GM18870 (cell line): ENCODE measurements at regions not wholly inside any gene's neighbourhood (a gene's known extent, or its start where the extent isn't known, plus 50 kb on each side); places are given as distances from the start of the nearest gene placed in this dataset.
A peak's percentile ranks its signal among the peaks of the same experiment; 100 is the strongest.
"Not testable (repeated sequence)": the region's sequence is repeated elsewhere in the genome, so short reads cannot be mapped to it uniquely, and the experiment has no call there.

Experiments used
- ATAC-seq: cut with Tn5 transposase; IDR thresholded peaks from one replicate; pipeline ENCODE4 v1.9.1; 2021; ENCODE audit warnings: moderate library complexity; ENCODE audit not compliant: unreplicated experiment

DNA sequence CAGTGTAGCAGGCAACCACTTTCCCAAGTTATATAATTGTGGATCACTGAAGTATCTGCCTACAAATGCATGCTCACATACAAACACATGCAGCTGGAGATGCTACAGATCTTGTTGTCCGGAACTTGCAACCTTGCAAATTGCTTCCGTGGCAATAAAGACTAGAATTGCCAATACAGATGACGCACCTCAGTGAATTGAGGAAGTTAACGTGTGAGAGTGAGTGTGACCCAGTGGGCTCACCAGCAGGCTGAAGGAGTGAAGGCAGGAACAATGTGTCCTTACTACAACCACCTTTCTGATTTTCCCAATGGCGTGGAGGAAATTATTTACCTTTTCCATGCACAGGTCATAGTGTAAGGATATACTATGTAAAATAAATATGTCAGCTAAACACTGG is 89.4 kb upstream of the GRIP1 start:
- ATAC-seq: no peak

DNA sequence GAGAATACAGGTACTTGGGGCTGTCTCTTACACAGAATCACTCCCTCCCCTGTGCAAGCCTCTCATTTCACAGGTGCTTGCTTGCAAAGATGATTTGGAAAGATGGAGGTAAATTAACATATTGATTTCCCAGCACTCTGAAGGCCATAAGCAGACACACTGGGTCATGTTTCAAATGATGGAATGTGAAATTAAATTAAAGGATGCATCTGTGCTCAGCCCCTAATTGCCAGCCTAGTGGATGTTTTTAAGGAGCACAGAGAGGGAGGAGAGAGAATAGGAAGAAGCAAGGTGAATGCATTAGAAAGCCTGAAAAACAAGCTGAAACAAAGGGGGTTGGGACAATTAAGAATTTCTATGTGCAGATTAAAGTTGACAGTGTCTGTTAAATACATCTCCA is 96.1 kb upstream of the GRIP1 start:
- no peak for ATAC-seq

DNA sequence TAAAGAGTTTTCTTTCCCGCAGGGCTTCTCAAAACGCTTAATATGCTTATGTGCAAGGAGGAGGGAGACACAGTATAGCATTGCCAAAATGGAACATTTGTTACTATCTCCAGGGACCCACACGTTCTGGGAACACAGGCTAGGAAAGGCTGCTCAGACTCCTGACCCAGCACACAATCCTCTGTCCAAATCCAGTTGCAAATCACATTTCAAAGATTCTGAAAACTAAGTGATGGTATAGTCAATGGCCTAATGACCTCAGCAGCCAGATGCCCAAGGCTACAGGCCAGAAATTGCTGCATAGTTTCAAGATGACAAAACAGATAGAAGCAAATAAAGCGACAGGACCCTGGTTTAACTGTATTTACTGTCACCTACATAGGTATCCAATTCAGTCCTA is 97.0 kb upstream of the GRIP1 start:
- no peak for ATAC-seq

DNA sequence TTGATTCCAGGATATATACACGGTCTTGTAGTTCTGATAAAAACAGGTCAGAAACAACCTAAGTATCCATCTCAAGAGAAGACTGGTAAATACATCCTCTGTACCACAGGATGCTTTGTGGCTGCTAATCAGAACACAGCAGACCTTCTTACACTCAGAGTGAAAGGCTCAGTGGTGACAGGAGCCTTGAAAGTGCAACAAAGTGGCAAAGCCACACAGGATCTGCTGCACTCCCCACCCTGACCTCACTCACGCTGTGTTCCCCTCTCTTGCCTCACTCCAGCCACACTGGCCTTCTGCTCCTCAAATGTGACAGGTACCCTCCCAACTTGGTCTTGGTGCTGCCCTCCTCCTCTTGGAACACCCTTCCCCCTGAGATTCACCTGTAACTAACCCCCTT is 98.1 kb upstream of the GRIP1 start:
- peak; percentile 99 for ATAC-seq

DNA sequence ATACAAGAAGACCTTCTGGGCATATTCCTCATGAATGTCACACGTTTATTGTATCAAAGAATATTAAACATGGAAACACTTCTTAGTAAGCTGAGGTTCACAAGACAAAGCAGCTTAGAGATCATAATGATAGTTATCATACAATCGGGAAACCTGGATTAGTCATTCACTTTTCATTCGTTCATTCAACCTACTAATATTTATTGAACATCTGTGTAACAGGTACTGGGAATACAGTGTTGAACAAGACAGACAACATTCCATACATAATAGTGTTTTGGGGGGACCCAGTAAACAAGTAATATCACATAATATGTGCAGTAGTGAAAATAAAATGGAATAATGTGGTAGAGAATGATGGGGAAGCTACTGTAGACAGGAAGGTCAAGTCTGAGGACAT is 100.6 kb upstream of the GRIP1 start:
- no peak for ATAC-seq

DNA sequence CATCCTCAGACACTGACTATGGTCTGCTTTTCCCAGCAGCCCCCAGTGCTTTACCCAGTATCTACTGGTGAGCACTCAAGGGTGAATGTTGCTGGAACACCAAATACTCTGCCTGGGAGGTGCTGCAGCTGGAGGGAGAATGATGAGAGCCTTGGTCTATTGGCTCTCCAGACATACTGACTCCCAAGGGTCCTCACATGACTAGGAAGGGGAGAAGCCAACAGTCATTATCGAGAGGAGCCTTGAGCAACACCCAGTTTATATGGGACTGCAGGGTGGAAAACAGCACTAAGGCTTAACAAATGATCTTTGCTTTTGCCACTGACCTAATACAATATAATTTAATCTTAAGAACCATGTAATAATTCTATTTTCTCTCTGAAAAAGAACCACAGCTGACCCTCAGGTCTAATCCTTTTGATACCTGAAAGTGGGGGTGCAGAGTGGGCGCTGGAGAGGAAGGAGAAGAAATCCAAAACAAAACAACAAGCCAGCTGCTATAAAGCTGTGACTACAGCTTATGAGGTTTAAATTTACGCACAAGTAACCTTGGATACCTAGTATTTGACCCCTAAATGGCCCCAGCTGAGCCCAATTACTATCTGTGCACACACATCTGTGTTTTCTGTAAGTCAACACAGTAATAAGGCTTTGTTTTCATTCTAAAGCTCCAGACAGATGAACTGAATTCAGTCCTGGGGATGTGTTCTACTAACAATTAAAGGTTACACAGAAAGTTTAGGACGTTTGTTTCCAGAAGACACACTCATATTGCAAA is 107.8 kb upstream of the GRIP1 start:
- ATAC-seq: no peak

DNA sequence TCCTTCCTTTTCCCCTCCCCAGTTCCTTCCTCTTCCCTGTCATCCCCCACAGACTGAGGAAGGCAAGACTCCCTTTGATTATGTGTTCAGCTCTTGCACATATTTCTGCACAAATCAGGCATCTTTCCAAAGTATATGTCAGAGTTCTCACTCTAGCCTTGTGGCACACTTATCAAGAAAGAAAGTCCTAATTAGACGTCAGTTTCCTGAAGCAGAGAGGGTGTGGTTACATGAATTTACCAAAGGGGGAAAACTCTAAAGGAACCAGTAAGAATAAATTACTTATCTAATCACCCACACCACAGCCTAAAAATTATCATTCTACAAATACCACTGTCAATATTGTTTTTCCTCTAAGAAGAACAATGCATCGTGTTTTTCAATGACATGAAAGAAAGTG is 120.7 kb upstream of the GRIP1 start:
- no peak for ATAC-seq

DNA sequence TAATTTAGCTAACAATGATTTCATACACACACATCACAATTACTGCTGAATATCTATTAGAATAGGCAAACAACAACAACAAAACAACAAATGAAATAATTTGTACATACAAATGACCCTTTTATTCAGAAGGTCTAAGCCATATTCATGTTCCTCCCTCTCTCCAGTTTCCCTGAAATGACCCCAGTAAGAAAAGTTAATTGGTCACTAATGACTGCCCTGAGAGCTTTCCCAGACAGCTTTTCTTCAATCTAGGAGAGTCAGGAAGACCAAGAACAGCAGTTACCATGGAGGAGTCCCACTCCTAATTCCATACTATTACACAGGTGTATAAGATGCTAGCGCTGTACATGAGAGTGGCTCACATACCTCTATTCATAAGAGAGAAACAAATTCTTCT is 121.2 kb upstream of the GRIP1 start:
- ATAC-seq: no peak

DNA sequence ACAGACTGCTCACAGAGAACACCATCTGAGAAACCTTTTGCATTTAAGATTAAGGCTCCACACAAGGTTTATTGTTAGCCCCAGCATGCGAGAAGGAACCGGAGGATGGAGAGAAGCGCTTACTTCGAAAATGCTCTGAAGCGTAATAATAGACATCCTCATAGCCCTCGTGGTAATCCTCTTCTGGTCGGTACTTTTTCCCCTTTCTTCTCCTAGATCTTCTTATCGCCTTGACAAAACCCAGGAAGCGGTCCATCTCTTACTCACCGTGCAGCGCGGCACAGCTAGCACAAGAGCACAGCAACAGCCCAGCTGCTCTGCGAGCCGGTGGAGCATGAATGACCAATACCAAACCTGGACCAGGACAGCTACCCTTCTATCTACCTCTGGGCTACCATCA is 125.1 kb upstream of the GRIP1 start:
- ATAC-seq: no peak

DNA sequence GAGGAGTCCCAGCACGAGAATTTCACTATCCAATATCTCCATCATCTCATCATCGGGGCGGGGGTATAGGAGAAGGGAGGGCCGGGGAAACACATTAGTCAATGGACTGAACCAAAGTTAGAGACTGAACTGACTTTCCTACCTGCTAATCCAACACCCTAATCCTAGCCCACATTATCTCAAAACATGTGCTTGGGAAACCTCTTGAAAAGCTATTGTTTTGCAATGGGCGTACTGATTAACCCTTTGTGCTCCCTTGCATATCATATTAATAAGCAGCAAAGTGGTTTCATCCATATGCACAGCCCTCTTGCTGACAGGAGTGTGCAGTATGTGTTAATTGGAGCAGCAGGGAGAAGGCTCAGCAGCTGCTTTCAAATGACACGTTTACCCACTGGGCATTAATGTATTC is 125.7 kb upstream of the GRIP1 start:
- ATAC-seq: no peak

DNA sequence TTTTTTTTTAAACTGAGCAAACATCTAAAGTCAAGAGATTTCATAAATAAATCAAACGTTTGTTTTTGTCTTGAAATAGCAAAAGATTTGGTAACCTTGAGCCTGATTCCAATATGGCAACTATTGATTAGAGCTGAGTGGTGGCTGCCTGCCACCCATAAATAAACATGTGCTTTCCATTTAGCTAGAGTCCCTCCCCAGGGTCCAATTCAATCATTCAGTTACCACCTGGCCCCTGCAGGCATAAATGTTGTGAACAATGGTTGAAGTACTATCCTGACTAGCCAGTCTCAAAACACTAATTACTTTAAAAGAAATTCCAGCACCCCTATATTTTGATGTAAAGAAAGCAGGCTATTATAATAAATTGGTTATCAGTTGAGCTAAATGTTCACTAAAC is 129.7 kb upstream of the GRIP1 start:
- ATAC-seq: no peak

DNA sequence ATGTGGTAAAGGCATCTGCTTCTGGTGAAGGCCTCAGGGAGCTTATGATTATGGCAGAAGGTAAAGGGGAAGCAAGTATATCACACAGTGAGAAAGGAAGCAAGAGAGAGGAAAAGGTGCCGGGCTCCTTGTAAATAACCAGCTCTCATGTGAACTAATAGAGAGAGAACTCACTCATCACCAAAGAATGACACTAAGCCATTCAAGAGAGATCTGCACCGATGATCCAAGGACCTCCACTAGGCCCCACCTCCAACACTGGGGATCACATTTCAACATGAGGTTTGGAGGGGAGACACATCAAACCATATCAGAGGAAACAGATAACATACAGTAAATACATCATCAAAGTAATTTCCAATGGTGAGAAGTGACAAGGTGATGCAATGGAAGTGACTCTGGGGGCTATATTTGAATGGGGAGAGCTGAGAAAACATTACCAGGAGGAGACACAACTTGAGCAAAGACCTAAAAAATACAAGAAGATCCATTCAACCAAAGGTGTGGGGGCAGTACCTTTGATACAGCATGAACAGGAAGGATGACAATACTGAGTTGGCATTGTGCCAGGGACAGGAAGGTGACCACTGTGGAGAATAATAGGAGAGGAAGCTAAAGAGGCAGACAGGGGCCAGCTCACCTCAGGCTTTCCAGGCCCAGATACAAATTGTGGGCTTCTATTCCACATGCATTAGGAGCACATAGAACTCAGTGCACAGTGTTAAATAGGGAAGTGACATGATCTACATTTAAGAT is 134.4 kb upstream of the GRIP1 start:
- no peak for ATAC-seq

DNA sequence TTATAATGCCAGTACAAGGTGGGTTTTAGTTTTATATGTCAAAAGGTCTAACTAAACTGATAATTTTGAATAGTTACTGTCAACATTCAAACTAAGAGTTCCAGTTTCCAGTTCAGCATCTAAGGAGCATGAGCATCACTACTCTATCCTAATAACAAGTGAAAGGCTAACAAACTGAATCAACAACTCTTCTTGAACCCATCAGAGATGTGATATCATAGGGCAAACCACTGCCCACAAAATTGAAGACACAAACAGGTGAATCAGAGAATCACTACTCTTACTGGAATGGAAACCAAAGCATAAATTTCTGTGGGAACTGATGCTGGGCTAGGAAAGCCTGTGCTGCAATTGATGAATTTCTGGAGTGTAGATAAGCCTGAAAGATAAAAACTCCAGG is 140.7 kb upstream of the GRIP1 start:
- ATAC-seq: no peak

DNA sequence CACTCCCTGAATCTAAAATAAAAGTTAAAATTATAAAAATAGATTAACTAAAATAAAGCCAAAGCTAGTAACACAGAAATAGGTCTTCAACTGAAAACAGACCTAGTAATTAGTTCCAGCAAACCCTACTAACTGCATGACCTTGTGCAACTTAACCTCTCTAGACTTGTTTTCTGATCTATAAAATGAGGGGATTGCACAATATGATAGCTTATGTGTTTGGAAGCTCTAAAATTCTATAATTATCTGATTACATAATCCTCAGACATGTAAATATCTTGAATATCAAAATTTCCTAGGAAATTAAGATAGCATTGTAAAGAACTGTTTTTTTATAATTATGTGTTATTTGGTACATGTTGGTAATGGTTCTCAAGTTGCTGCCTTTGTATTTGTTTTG is 144.1 kb upstream of the GRIP1 start:
- ATAC-seq: no peak

DNA sequence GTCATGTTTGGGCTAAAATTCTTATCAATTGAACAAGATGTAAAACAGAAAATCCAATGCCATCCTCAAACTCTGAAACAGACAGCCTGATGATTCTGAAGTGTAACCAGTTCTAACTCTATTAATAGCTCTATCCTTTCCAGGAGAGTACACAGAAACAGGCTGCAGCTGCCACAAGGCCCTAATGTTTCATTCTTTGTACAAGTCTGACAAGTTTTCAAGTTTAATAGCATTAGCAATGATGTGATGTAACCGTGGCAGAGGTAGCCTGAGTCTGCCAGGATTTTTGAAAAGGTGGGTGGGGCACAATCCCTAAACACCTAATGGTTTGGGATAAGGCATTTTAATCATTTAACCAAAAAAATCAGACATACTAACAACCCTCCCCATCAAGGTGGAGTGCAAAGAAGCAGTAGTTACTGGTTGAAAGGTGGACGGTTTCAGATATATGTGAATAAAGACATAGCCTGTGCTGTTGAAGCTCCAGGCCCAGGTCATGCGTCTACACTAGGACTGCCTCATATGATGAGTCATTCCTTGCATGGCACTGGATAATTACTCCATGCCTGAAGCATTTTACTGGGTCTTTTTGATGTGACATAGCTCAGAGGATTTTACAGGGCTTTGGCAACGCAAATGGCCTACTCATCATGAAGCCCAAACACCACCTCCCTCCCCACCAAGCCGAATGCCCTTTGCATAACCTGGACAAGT is 145.1 kb upstream of the GRIP1 start:
- no peak for ATAC-seq

DNA sequence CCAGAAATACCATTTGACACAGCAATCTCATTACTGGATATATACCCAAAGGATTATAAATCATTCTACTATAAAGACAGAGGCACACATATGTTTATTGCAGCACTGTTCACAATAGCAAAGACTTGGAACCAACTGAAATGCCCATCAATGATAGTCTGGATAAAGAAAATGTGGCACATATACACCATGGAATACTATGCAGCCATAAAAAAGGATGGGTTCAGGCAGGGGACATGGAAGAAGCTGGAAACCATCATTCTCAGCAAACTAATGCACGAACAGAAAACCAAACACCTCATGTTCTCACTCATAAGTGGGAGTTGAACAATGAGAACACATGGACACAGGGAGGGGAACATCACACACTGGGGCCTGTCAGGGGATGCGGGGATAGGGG is 147.0 kb upstream of the GRIP1 start:
- not testable (repeated sequence) for ATAC-seq

DNA sequence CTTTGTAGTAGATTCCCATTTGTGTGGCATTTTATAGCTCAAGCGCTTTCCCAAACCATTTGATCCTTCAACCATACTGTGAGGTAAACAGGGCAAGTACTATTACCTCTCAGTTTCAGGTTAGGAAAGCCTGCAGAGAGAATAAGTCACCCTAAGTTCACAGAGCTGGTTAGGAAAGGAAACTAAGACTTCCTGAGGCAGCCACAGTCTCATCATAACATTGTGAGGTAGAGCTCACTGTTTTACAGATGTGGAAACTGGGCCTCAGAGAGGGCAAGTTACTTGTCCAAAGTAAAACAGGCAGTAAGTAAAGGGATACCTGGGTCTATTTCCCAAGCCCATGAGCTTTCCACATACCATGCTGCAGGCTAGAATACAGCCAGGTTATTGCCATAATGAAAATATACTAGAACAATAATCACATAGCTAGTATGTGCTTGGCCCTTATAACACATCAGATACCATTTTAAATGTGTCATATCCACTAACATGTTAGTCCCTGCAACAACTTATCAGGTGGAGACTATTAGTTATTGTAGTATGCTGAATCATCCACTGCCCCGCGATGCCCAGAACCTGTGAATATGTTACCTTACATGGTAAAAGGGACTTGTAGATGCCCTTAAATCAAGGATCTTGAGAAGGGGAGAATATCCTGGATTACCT is 150.9 kb upstream of the GRIP1 start:
- ATAC-seq: no peak

DNA sequence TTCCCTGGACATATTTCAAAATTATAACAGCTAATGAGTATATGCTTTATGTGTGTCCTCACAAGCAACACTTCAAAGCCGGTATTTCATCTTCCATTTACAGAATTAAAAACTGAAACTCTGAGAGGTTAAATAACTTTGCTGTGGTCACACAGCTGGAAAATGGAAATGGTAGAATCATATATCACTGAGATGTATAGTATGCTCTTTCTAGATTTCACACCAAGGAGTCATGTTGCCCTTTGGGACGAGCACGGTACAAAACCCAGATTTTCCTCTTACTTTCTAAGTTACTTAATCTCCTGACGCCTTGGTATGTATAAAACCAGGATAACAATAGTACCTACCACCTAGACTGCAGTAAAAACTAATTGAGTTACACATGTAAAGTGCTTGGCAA is 152.6 kb upstream of the GRIP1 start:
- ATAC-seq: no peak

DNA sequence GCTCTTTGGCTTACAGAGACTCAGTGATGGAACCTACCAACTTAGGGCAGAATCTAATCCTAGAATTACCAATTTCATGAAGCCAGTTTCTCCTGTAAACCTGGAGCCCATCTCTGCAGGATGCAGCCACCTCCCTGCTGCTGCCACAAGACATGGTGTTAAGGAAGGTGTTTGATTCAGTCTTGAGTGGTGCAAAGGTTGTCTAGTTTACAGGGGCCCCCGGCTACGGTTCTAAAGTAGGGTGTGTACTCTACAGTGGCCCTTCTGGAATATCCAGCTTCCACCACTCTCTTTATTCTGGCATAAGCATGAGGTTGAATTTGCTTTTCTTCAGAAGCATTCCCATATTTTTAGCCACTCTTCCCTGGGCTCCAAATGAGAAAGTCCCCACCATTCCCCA is 154.1 kb upstream of the GRIP1 start:
- no peak for ATAC-seq

DNA sequence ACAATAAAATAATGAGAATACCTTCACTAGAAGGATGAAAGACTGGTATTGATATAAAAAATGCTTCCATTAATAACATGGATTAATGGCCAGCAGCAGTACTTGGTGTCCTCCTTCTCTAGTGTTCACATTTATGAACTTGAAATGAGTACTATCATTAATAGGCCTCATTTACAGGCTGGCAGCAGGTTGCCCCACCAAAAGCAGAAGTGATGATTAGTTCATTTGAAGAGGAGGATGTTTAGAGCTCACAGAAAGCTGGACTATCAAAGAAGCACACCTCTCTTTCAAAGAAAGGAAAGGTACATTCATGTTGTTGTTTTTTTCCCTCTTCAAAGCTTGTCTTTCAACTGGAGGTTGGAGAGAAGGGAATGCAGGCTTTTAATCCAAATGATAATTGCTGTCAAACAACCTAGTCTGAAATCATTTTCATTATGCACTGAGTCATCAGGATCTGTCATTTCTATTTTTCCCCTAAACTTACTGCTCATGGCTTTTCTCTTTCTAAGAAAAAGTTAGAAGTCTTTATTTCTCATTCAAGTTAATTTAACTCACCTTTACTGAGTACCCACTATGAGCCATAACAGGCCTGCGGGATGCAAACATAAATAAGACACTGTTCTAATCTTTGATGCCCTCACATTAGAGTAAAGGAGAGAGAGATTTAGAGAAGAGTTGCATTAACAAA is 157.9 kb upstream of the GRIP1 start:
- ATAC-seq: no peak

DNA sequence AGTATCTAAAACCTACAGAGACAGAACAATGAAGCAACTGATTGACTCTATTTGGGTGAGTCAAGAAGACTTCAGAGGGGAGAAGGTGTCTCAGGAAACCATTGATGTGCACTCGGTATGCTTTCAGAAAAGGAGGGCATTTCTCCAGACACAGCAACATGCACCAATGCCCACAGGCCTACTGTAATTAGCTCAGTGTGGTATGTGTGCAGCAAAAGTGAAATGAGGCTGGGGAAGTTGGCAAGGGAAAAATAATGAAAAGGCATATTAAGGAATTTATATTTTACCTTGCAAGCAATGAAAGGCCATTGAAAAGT is 158.4 kb upstream of the GRIP1 start:
- no peak for ATAC-seq
